ENCODE measurements at regions not wholly inside any gene's neighbourhood (a gene's known extent, or its start where the extent isn't known, plus 50 kb on each side); places are given as distances from the start of the nearest gene placed in this dataset.

DNA sequence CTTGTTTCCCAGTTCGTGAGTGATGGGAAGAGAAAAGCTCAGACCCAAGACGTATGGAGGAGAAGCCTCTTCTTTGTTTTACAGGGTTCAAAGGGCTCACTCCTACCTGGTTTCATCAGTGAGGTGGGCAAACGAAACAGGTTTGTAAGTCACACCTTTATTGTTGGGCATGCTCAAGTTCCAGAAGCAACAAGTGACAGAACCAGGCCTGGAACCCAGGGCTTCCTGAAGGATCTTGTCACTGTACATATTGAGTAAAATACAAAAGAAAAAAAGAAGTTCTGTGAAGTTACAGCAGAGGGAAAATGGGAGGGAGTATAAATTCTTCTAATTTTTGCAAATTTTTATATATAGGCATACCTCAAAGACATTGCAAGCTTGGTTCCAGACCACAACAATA, 320.9 kb upstream of the PROX1 start:
- Histone ChIP-seq H3K4me3 (no peak overlapping the region), H3K36me3 (no peaks in the 10 kb centered on the region), H3K9me3 (no peaks in the 10 kb centered on the region), H3K4me1 (no peaks in the 10 kb centered on the region), H3K27me3 (no peaks in the 10 kb centered on the region), H3K27ac (no peak overlapping the region)
- intact Hi-C loops (cut with DNase I), result no loop called here
- ATAC-seq, result no peak
- no peak for DNase-seq
- TF ChIP-seq, protein P1, sequence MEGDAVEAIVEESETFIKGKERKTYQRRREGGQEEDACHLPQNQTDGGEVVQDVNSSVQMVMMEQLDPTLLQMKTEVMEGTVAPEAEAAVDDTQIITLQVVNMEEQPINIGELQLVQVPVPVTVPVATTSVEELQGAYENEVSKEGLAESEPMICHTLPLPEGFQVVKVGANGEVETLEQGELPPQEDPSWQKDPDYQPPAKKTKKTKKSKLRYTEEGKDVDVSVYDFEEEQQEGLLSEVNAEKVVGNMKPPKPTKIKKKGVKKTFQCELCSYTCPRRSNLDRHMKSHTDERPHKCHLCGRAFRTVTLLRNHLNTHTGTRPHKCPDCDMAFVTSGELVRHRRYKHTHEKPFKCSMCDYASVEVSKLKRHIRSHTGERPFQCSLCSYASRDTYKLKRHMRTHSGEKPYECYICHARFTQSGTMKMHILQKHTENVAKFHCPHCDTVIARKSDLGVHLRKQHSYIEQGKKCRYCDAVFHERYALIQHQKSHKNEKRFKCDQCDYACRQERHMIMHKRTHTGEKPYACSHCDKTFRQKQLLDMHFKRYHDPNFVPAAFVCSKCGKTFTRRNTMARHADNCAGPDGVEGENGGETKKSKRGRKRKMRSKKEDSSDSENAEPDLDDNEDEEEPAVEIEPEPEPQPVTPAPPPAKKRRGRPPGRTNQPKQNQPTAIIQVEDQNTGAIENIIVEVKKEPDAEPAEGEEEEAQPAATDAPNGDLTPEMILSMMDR (IDR thresholded peaks at IDR 0.05), result no peak

DNA sequence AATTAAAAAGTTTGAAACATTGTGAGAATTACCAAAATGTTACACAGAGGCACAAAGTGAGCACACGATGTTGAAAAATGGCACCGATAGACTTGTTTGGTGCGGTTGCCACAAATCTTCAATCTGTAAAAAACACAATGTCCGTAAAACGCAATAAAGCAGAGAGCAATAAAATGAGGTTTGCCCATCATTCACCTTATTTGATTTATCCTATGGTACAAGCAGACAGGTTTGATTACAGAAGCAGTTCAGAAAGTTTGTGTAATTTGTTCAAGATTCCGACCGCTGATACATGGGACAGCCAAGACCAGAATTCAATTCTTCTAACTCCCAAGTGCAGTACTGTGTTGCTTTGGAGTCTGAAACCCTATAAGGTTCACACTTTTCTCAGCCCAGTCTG, 318.3 kb upstream of the PROX1 start:
- Histone ChIP-seq H3K27me3 (no peaks in the 10 kb centered on the region), H3K4me3 (no peak overlapping the region), H3K4me1 (no peaks in the 10 kb centered on the region), H3K36me3 (no peaks in the 10 kb centered on the region), H3K9me3 (no peaks in the 10 kb centered on the region), H3K27ac (no peak overlapping the region)
- intact Hi-C loops (cut with DNase I), result no loop called here
- ATAC-seq (no peak), DNase-seq (no peak)
- TF ChIP-seq, protein P1 (IDR thresholded peaks at IDR 0.05), result no peak

DNA sequence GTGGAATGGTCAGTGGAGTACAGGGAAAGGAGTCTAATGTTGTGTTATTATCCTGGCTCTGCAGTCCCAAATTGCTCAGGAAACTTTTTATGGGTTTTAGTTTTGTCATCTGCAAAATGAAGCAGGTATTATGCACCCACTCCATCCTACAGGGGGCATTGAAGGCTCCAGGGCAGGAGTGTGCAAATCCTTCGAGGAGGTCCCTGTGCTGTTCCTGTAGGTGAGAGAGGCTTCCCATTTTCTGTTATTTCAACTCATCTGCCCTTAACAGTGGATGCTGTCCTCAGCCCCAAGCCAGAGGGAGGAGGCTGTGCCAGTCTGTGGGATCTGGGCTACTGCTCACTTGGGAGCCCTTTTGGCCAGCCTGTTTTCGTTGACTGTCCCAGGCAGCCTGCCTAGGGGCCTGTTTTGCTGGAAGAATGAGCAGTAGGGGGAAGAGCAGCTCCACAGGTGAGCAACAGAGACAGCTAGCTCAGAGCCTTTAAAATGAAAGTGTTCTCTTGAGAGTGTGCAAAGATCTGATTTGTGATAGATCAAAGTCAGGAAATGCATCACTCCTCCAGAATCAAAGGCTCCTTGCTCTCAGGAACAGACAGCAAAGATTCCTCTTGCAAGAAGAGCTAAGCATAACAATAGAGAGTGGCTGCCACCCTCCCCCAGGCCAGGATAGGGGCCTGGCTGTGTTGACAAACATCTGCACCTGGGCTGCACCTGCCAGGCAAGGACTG, 317.6 kb upstream of the PROX1 start:
- no peak overlapping the region for H3K27ac ChIP-seq
- TF ChIP-seq, protein P1 (IDR thresholded peaks at IDR 0.05), result no peak
- intact Hi-C loops (cut with DNase I), result no loop called here
- H3K9me3 ChIP-seq, result no peaks in the 10 kb centered on the region
- H3K4me1 ChIP-seq, result no peaks in the 10 kb centered on the region
- ATAC-seq, result no peak
- no peak overlapping the region for H3K4me3 ChIP-seq
- H3K36me3 ChIP-seq, result no peaks in the 10 kb centered on the region
- H3K27me3 ChIP-seq, result no peaks in the 10 kb centered on the region
- DNase-seq, result no peak

DNA sequence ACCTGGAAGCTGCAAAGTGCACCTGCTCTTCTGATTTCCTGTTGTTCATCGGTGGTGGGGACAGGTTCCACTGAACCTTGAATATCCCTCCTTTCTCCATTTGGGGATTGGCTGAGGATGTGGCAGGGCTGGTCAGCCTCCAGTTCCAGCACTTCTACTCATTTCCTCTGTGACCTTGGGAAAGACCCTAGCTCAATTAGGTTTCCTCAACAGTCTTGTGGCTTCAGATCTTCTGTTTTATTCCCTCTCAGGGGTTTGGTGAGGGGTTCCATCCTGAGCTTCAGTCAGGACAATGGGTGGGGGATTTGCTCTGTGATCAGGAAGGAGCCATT, 317.1 kb upstream of the PROX1 start:
- Histone ChIP-seq H3K36me3 (no peaks in the 10 kb centered on the region), H3K9me3 (no peaks in the 10 kb centered on the region), H3K4me1 (no peaks in the 10 kb centered on the region), H3K4me3 (no peak overlapping the region), H3K27ac (no peak overlapping the region), H3K27me3 (no peaks in the 10 kb centered on the region)
- ATAC-seq (no peak), DNase-seq (no peak)
- intact Hi-C loops (cut with DNase I), result no loop called here
- TF ChIP-seq, protein P1 (IDR thresholded peaks at IDR 0.05), result no peak

DNA sequence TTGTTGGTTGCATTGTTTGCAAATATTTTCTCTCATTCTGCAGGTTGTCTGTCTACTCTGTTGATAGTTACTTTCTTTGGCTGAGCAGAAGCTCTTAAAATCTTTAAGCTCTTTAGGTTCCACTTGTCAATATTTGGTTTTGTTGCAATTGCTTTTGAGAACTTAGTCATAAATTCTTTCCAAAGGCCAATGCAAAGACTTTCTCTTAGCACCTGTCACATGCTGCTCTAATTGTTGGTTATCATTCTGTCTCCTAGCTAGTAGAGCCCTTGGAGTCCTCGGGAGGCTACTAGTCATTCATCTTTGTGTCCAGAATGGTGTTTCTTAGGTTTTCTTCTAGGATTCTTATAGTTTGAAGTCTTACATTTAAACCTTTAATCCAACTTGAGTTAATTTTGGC, 312.7 kb upstream of the PROX1 start:
- no peaks in the 10 kb centered on the region for H3K9me3 ChIP-seq
- no peaks in the 10 kb centered on the region for H3K4me1 ChIP-seq
- H3K36me3 ChIP-seq, result no peaks in the 10 kb centered on the region
- no peak overlapping the region for H3K4me3 ChIP-seq
- H3K27me3 ChIP-seq, result no peaks in the 10 kb centered on the region
- TF ChIP-seq, protein P1 (IDR thresholded peaks at IDR 0.05), result no peak
- no peak overlapping the region for H3K27ac ChIP-seq
- intact Hi-C loops (cut with DNase I), result no loop called here
- ATAC-seq (peak; percentile 18), DNase-seq (no peak)

All from left lung (tissue), 4 donors.